GM06990 (cell line): ENCODE measurements at regions not wholly inside any gene's neighbourhood (a gene's known extent, or its start where the extent isn't known, plus 50 kb on each side); places are given as distances from the start of the nearest gene placed in this dataset.
"Not testable (repeated sequence)": the region's sequence is repeated elsewhere in the genome, so short reads cannot be mapped to it uniquely, and the experiment has no call there.

Experiments
- DNase-seq: peaks from one replicate; pipeline ENCODE4 v3.0.0-alpha.2; 2011; ENCODE audit not compliant: insufficient read length; ENCODE audit errors: extremely low read depth
- H3K27me3 ChIP-seq: replicated peaks from 2 replicates; pipeline ENCODE4 v1.6.0; 2011; ENCODE audit warnings: low read length; ENCODE audit not compliant: control insufficient read depth, insufficient read depth
- H3K36me3 ChIP-seq: 2 replicates; pipeline ENCODE4 v1.5.1; 2011; ENCODE audit warnings: low read length; ENCODE audit not compliant: control insufficient read depth, insufficient read depth
- H3K4me3 ChIP-seq: replicated peaks from 2 replicates; pipeline ENCODE4 v1.5.1; 2011; ENCODE audit warnings: low read depth, mild to moderate bottlenecking, control low read depth, low read length
- TF ChIP-seq, protein P1 (sequence below): IDR thresholded peaks from 2 replicates; pipeline ENCODE4 v1.5.1; 2011; ENCODE audit warnings: low read length, control low read depth, mild to moderate bottlenecking, inconsistent platforms; ENCODE audit not compliant: insufficient read depth, poor library complexity, severe bottlenecking

DNA sequence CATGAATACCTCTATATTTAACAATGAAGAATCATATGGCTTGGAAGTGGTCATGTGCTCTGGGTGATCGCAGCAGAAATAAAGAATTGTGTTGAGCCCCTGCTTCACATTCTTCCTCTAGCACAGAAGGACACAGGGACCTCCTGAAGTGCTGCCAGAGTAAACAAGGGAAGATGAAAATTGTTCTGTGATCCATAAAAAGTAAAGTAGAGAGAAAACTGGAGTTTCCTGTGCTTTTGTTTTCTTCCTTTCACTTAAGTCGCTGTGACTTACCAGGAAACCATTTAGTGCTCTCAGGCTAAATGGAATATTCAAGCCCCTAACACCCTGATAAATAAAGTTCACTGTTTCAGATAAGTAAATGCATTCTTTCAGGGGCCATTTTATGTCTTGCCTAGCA is 1173.6 kb upstream of the CHAC2 start:
- H3K27me3 ChIP-seq = no peaks in the 10 kb centered on the region
- no peak overlapping the region for H3K4me3 ChIP-seq
- H3K36me3 ChIP-seq = no peaks in the 10 kb centered on the region
- DNase-seq = no peak
- TF ChIP-seq, protein P1, sequence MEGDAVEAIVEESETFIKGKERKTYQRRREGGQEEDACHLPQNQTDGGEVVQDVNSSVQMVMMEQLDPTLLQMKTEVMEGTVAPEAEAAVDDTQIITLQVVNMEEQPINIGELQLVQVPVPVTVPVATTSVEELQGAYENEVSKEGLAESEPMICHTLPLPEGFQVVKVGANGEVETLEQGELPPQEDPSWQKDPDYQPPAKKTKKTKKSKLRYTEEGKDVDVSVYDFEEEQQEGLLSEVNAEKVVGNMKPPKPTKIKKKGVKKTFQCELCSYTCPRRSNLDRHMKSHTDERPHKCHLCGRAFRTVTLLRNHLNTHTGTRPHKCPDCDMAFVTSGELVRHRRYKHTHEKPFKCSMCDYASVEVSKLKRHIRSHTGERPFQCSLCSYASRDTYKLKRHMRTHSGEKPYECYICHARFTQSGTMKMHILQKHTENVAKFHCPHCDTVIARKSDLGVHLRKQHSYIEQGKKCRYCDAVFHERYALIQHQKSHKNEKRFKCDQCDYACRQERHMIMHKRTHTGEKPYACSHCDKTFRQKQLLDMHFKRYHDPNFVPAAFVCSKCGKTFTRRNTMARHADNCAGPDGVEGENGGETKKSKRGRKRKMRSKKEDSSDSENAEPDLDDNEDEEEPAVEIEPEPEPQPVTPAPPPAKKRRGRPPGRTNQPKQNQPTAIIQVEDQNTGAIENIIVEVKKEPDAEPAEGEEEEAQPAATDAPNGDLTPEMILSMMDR = no peak

DNA sequence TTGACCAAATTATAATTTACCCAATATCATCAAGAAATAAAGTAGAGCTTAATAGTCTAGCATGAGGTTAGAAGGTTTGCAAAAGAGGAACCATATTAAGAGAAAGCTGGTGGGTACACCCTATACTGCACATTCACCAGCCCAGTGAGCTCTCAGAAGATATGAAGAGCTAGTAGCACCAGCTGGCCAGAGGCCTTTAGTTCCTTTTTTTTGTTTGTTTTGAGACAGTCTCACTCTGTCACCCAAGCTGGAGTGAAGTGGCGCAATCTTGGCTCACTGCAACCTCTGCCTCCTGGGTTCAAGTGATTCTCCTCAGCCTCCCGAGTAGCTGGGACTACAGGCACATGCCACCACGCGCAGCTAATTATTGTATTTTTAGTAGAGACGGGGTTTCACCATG is 1183.5 kb upstream of the CHAC2 start:
- not testable (repeated sequence) for DNase-seq, H3K27me3 ChIP-seq, H3K4me3 ChIP-seq, H3K36me3 ChIP-seq

DNA sequence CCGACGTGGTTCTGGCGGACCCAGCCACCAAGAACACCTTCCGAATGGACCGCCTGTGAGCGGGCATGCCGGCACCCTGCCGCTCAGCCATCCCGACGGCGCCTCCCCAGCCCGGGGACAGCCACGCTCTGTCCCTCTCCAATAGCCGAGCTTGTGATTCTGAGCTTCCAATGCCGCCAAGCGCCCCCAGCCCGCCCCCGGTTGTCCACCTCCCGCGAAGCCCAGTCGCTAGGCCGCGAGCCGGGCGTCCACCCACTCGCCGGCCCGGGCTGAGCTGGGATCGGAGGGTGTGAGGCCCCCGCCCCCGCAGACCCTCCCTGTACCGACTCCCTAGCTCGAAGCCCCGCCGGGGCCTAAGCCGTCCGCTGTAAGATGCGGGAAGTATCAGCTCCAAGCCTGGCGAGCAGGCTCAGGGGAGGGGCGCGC is 1195.1 kb upstream of the CHAC2 start:
- TF ChIP-seq, protein P1 = no peak
- no peaks in the 10 kb centered on the region for H3K27me3 ChIP-seq
- H3K36me3 ChIP-seq = no peaks in the 10 kb centered on the region
- H3K4me3 ChIP-seq = no peak overlapping the region
- no peak for DNase-seq

DNA sequence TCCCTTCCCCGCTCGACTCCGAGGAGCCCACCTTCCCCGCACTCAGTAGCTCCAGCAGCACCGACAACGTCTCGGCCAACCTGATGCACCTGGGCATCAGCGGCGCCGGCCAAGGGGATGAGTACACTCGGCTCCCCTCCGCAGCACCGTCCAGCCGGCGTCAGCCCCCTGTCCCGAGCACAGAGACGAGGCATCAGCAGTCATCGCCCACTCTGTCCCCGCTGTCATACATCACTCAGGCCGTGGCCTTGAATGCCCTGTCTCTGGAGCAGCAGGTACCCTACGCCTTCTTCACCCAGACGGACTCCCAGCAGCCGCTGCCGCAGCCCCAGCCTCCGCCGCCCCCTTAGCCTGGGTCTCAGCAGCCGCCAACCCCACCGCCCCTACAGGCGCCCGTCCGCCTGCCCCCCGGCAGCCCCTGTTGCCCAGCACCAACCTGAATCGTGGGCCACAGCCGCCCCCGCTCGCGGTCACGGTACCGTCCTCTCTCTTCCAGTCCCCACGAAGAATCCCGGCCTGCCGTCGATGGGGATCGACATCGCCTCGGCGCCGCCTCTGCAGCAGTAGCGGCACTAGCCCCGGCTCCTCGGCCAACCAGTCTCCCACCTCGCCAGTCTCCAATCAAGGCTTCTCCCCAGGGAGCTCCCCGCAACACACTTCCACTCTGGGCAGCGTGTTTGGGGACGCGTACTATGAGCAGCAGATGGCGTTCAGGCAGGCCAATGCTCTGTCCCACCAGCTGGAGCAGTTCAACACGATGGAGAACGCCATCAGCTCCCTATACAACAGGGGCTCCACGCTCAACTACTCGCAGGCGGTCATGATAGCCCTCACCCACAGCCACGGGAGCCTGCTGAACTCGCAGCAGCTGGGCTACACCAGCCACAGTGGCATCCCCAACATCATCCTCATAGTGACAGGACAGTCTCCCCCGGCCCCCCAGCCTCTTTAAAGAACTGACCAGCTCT is 1195.9 kb upstream of the CHAC2 start:
- H3K27me3 ChIP-seq = no peaks in the 10 kb centered on the region
- H3K36me3 ChIP-seq = no peaks in the 10 kb centered on the region
- DNase-seq = no peak
- TF ChIP-seq, protein P1 = no peak
- H3K4me3 ChIP-seq = no peak overlapping the region

DNA sequence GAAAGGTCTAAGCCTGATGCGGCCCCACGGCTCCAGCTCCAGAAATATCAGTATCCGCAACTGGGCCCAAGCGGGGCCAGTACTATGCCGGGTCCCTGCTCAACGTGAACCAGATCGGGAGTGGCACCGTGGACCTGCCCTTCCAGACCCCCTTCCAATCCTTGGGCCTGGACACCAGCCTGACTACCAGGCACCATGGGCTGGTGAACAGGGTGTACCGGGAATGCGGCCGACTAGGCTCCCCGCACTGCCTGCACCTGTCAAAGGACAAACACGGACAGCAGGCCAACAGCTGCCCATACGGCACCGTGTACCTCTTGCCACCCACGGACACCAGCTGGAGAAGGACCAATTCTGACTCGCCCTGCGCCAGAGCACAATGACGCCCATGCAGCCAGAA is 1196.9 kb upstream of the CHAC2 start:
- no peaks in the 10 kb centered on the region for H3K36me3 ChIP-seq
- no peaks in the 10 kb centered on the region for H3K27me3 ChIP-seq
- no peak overlapping the region for H3K4me3 ChIP-seq
- TF ChIP-seq, protein P1 = no peak
- DNase-seq = no peak

DNA sequence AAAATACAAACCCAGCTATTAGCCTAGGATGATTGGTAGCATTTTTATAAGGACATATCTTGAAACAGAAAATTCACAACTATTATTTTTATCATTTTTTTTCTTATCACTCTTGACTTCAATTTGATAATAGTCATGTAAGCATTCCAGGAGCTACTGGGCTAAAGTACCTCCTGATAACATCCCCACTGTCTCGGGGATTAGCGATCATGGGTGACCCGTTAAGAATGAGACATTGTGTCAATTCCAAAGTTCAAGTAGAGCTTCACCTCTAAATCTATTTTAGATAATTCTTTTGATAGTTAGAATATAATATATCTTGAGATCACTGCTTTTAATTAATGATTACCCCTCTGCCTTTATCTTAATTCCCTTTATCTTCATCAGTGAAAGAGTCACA is 1204.5 kb upstream of the CHAC2 start:
- TF ChIP-seq, protein P1 = no peak

More for the DNA sequence above, 1204.5 kb upstream of the CHAC2 start:
- no peaks in the 10 kb centered on the region for H3K36me3 ChIP-seq
- no peaks in the 10 kb centered on the region for H3K27me3 ChIP-seq
- DNase-seq = no peak
- H3K4me3 ChIP-seq = no peak overlapping the region
